Bronchial epithelial cell (primary cell): ENCODE measurements at regions not wholly inside any gene's neighbourhood (a gene's known extent, or its start where the extent isn't known, plus 50 kb on each side); places are given as distances from the start of the nearest gene placed in this dataset.
A peak's percentile ranks its signal among the peaks of the same experiment; 100 is the strongest.

Source experiments
- DNase-seq: peaks from one replicate; pipeline ENCODE4 v3.0.0-alpha.2; 2010; ENCODE audit warnings: low read depth
- FAIRE-seq: peaks from 2 replicates; lab custom pipeline; 2011; peaks lifted over from hg19 to GRCh38; lab: Jason Lieb, UNC
- H3K27me3 ChIP-seq: 2 replicates; pipeline ENCODE4 v1.5.1; 2011; ENCODE audit warnings: low read length; ENCODE audit not compliant: control insufficient read depth, insufficient read depth
- H3K36me3 ChIP-seq: 2 replicates; pipeline ENCODE4 v1.5.1; 2011; ENCODE audit warnings: low read length; ENCODE audit not compliant: control insufficient read depth, insufficient read depth
- H3K4me3 ChIP-seq: 2 replicates; pipeline ENCODE4 v1.5.1; 2011; ENCODE audit warnings: mild to moderate bottlenecking, low read depth, low read length, control low read depth
- CTCF ChIP-seq: IDR thresholded peaks from 2 replicates; pipeline ENCODE4 v1.5.1; 2011; ENCODE audit warnings: mild to moderate bottlenecking, moderate library complexity, low read length, control low read depth, inconsistent platforms; ENCODE audit not compliant: insufficient read depth, severe bottlenecking

- FAIRE-seq, result no peak
- no peaks in the 10 kb centered on the region for H3K36me3 ChIP-seq
- TF ChIP-seq CTCF, result no peak
- no peak overlapping the region for H3K4me3 ChIP-seq
- H3K27me3 ChIP-seq, result no peaks in the 10 kb centered on the region
- no peak for DNase-seq
These were observed 359.2 kb upstream of the DPYD start for GRCh38 chr1:98280049-98280448.

GRCh38 chr1:98278055-98278454 is 357.2 kb upstream of the DPYD start:
- H3K36me3 ChIP-seq, result no peaks in the 10 kb centered on the region
- TF ChIP-seq CTCF, result no peak
- H3K27me3 ChIP-seq, result no peaks in the 10 kb centered on the region
- FAIRE-seq (no peak), DNase-seq (peak; percentile 74)
- H3K4me3 ChIP-seq, result no peak overlapping the region

- no peak for FAIRE-seq
- Histone ChIP-seq H3K27me3 (no peaks in the 10 kb centered on the region), H3K4me3 (no peak overlapping the region), H3K36me3 (no peaks in the 10 kb centered on the region)
- TF ChIP-seq CTCF, result no peak
- DNase-seq, result peak; percentile 82
These were observed 356.3 kb upstream of the DPYD start for GRCh38 chr1:98277118-98277517.

- DNase-seq, result no peak
- Histone ChIP-seq H3K4me3 (no peak overlapping the region), H3K27me3 (no peaks in the 10 kb centered on the region), H3K36me3 (no peaks in the 10 kb centered on the region)
- no peak for TF ChIP-seq CTCF
- FAIRE-seq, result no peak
These were observed 355.7 kb upstream of the DPYD start for GRCh38 chr1:98276514-98276913.

GRCh38 chr1:98268316-98268715 is 347.5 kb upstream of the DPYD start:
- H3K4me3 ChIP-seq, result no peak overlapping the region
- H3K27me3 ChIP-seq, result no peaks in the 10 kb centered on the region
- TF ChIP-seq CTCF, result no peak
- FAIRE-seq, result no peak
- DNase-seq, result no peak
- no peaks in the 10 kb centered on the region for H3K36me3 ChIP-seq

GRCh38 chr1:98267423-98267822 is 346.6 kb upstream of the DPYD start:
- DNase-seq (no peak), FAIRE-seq (no peak)
- H3K27me3 ChIP-seq, result no peaks in the 10 kb centered on the region
- TF ChIP-seq CTCF, result no peak
- H3K36me3 ChIP-seq, result no peaks in the 10 kb centered on the region
- no peak overlapping the region for H3K4me3 ChIP-seq
